ENCODE measurements at regions not wholly inside any gene's neighbourhood (a gene's known extent, or its start where the extent isn't known, plus 50 kb on each side); places are given as distances from the start of the nearest gene placed in this dataset.

DNA sequence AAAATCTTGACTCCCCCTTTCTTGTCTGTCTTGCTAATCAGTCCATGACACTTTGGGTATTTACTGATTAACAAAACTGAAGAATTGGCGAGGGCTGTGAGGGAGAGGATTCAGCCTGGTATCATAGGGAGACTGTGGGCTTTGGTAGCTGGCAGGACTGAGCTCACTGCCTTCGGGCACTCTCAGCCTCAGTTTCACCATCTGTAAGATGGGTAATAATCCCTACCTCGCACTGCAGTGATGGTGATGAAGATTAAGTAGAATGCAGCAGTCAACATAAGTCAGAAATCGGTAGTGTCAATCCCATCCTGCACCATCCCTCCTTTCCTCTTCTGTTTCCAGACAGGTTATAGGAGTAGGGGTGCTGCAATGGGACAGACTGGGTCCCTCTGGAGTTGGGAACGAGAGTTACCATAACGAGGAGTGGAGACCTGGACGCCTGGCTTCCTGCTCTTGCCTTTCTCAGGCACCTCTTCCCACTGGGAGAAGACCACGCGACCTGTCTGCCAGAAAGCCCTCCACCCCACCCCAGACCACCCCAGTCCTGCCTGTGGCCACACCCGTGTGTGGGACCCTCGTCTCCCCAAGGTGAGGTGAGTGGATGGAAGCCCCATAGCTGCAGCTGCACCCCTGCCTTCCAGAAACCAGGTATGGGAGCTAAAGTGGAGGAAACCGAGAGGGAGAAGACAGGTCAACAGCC lies 99.1 kb downstream of the SNX5 start:
- TF ChIP-seq POLR2A (IDR thresholded peaks at IDR 0.05): no peak
- TF ChIP-seq, protein P1, sequence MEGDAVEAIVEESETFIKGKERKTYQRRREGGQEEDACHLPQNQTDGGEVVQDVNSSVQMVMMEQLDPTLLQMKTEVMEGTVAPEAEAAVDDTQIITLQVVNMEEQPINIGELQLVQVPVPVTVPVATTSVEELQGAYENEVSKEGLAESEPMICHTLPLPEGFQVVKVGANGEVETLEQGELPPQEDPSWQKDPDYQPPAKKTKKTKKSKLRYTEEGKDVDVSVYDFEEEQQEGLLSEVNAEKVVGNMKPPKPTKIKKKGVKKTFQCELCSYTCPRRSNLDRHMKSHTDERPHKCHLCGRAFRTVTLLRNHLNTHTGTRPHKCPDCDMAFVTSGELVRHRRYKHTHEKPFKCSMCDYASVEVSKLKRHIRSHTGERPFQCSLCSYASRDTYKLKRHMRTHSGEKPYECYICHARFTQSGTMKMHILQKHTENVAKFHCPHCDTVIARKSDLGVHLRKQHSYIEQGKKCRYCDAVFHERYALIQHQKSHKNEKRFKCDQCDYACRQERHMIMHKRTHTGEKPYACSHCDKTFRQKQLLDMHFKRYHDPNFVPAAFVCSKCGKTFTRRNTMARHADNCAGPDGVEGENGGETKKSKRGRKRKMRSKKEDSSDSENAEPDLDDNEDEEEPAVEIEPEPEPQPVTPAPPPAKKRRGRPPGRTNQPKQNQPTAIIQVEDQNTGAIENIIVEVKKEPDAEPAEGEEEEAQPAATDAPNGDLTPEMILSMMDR (IDR thresholded peaks at IDR 0.05): no peak
- TF ChIP-seq EP300 (IDR thresholded peaks at IDR 0.05): no peak
